HG03175 (cell line): ENCODE measurements at regions not wholly inside any gene's neighbourhood (a gene's known extent, or its start where the extent isn't known, plus 50 kb on each side); places are given as distances from the start of the nearest gene placed in this dataset.
"Not testable (repeated sequence)": the region's sequence is repeated elsewhere in the genome, so short reads cannot be mapped to it uniquely, and the experiment has no call there.

Experiments used
- ATAC-seq: cut with Tn5 transposase; IDR thresholded peaks from one replicate; pipeline ENCODE4 v1.9.1; 2021; ENCODE audit warnings: mild to moderate bottlenecking, moderate library complexity; ENCODE audit not compliant: unreplicated experiment

DNA sequence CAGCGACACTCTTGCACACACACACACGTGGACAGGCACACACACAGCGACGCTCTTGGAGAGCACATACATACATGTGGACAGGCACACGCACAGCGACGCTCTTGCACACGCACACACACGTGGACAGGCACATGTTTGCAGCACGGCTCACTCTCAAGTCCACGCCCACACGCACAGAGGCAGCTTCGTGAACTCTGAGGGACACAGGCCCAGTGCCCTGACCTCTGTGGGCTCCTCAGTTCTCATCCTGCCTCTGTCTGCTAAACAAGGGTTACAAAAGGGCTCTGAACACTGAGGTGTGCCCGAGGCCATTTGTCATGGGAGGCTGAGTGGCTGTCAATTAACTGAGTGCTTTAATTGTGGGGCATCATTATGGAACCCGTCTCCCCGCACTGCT is 558.8 kb upstream of the ADAMTS16 start:
- ATAC-seq, result no peak

DNA sequence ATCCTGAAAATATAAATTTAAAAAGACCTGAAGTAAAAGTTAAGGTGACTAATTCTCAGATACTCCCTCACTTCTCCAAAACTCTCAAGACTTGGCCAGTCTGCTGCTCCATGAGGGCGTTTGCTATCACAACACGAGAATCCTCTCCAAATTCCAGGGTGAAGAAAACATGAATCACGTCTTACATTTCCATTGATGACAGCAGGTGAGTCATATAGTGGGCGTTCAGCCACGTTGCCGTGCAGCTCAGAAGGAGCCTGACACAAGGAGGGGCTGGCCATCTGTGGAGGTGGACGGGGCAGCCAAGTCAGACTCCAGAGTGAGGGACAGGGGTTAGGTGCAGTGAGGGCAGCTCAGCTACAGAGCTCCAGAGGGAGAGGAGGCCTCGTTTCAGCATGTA is 555.1 kb upstream of the ADAMTS16 start:
- no peak for ATAC-seq

DNA sequence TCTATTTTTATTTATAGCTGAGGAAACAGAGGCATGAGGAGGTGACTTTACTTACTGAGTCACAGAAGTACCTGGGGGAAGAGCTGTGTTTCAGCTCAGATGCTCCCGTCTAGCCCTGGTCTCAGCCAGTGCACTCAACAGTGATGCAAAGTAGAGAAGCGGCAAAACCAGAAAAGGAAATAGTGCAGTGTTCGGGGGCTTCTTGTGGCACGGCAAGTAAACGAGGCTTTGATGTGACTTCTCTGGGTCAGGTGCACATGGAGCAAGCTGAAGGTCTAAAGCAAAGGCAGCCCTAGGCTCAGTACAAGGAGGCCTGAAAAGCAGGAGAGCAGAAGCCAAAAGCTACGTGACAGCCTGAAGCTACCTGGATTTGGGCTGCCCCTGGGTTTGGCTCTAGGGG is 526.7 kb upstream of the ADAMTS16 start:
- no peak for ATAC-seq

DNA sequence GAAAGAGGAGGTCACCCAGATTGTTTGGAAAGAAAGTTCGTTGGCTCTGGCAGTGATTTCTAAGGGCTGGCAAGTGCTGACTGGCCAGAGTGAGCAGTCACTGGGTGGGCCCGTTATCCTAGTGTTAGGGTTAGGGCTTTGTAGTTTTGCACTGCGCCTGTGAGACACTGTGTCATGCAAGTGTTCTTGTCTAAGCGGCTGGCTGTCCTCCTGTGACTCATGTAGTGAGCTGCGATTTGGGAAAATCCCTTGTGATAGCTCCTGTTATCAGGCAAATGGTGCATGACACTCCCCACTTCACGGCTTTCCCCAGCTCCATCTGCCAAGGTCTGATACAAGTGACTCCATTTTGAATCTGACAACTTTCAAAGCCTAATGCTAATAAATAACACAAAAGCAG is 526.0 kb upstream of the ADAMTS16 start:
- no peak for ATAC-seq

DNA sequence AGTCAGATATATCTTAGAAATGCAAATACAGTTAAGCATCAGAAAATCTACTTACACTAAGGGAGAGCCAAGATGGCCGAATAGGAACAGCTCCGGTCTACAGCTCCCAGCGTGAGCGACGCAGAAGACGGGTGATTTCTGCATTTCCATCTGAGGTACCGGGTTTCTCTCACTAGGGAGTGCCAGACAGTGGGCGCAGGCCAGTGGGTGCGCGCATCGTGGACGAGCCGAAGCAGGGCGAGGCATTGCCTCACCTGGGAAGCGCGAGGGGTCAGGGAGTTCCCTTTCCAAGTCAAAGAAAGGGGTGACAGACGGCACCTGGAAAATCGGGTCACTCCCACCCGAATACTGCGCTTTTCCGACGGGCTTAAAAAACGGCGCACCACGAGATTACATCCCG is 524.8 kb upstream of the ADAMTS16 start:
- ATAC-seq, result not testable (repeated sequence)

DNA sequence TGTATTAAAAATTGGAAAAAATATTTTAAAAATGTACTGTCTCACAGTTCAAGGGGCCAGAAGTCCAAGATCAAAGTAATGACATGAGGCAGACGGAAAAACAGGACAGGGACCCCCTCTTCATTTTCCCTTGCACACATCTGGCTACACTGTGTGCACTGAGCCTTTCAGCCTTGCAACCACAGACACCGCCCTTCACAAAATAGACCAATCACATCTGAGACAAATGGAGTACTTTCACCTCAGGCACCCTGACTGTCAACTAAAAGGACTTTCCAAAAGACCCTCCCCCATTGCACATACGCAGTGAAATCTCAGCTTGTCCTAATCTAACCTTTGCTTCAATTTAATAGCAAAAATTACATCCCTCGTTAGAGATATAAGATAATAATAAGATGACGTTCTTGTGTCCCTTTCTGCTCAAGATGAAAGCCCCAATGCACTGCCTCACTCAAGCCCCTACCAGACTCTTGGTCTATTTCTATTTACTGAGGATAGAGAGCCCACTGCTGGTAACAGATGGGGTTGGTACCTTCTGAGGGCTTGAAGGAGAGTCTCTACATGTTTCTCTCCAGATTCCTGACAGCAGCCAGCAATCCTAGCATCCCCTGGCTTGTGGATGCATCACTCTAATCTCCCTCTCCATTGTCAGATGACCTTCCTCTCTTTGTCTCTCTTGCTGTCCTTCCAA is 514.8 kb upstream of the ADAMTS16 start:
- ATAC-seq, result no peak

DNA sequence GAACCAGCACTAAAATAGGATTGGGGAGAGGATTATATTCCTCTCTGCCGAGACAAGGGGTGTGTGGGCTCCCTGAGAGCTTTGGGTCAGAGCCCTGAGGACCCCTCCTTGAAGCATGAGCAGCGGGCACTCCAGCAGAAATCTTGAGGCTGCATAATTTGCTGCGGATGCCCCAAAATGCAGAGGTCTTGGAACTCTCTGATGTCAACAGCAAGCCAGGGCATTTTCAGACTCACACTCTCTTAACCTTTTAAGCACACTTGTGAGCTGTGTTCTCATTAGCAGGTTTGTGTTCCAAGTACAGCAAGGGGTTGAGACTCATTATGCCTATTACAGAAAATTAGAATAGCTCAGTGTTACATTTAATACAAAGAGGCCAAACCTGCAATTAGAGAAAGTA is 513.0 kb upstream of the ADAMTS16 start:
- no peak for ATAC-seq

DNA sequence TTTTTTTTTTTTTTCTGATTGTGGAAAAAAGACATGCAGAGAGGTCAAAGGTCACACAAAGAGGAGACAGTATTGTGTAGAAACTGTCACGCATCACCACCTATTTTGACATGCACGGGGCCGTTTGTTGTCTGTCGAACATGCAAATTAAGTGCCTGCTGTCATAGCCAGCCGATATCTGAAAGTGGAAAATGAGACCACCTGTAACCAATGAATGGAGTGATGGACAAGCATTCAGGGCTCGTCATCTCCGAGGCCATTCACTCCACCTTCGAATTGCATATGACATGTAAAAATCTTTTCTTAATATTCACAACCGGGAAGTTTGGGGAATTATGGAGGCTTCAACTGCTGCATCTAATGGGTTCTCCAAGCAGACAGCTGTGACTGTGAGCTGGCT is 512.2 kb upstream of the ADAMTS16 start:
- ATAC-seq, result no peak

DNA sequence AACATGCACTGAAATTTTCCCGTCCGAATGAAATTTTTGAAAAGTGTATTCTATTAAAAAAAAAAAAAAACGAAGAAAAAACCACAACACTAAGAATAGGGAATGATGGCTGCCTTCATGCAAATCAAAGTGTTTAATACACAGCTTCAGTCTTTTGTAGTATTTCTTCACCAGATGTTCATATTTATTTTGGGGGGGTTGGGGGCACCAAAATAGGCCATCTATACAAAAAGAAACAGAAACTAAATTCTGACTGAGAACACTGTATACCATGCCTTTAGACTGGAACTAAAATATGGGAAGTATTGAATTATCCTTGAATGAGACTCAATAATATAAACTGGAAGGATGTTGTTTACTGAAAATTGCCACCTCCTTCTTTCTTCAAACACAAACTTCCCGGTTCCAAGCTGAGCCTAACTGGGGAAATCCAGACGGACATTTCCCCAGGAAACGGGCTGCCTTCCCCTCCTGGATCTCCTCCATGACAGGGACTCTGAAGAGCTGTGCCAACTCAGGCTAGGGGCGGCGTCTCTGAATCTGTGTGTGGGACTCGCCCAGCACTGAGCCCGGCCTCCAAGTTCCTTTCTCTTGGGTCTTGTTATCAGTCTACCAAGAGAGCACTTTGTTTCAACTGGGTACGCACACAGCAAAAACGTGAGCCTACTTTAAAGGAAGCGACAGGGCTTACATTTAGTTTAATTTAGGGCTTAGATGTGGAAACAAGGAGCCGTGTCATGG is 511.3 kb upstream of the ADAMTS16 start:
- ATAC-seq, result no peak

DNA sequence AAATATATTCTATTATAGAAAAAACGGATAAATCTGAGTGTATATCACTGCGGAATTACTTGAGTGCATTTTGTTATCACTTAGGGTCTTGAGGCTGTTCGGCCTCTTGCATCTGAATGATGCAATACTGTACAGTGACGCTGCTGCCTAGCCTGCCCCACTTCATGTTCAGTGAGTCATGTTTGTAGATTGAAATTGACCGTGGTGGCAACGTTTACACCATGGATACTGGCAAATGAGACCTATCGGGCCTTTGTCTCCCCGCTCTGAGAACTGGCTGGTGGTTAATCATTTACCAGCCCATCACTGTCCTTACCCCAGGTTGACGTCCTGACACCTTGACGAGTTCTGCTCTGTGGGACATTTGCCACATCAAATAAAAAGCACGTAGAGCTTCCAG is 510.1 kb upstream of the ADAMTS16 start:
- no peak for ATAC-seq

DNA sequence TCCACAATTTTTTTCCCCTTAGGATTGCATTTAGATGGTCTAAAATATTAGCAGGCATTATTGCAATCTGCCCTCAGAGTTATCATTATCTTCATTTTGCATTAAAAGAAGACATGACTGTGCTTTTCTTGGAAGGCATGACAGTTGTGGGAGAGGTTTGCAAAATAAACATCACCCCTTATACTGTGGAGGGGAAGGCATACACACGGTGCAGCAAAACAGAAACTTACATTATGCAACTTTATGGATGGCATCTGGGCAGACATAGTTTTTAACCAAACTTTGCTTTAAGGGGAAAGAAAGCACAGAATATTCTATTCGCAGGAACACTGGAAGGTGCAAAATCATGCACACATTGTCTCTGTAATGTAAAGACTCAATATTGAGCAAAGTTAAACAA is 505.8 kb upstream of the ADAMTS16 start:
- ATAC-seq, result no peak

DNA sequence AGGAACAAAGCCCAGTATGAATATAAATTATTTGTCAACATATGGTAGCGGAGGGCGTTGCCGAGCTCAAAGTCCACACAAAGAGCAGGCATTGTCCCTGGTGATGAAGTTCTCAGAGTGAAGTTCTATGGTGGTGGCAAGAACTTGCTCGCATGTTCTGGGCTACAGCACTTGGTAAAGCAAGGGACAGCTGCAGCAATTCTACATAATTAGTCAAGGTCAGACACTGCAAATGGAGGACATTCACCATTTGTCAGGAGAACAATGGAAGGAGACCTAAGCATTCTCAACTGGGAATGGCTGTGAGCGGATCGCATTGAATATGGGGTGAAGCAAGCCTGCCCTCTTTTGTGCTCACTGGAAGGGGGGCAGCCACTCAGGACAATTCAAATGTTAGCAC is 503.8 kb upstream of the ADAMTS16 start:
- no peak for ATAC-seq

DNA sequence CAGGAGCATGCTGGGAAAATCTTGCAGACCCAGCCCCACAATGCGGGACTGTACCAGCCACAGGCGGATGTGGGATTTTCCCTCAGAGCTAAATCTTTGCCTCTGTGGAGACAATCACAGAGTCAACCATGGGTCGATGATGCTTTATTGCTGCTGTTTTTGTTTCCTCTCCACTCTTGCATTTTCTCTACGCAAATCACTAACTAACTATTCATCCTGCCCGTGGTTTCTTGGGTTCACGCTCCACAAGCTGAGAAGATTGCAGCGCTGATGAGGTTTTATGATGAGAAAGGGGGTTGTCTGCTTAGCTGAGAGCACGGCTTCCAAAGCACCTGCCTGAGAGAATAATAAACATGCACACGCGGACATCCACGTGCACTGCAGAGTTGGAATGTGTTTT is 500.2 kb upstream of the ADAMTS16 start:
- no peak for ATAC-seq

DNA sequence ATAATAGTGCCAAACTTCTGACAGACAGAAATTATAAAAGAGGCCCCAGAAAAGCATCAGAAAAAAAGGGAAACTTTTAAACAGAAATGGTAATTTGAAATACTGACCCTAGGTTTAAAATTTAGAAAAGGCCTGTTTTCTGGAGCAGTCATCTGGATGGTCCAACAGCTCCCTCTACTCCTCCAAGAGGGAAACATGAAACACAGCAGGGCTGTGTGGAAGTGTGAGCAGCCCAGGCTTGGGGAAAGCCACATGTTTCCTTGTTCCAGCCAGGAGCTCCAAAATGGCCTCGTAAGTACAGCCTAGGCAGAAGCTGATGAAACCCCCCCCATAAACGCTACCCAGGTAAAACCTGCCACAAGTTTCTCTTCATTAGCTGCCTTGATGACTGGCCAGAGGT is 499.3 kb upstream of the ADAMTS16 start:
- no peak for ATAC-seq

DNA sequence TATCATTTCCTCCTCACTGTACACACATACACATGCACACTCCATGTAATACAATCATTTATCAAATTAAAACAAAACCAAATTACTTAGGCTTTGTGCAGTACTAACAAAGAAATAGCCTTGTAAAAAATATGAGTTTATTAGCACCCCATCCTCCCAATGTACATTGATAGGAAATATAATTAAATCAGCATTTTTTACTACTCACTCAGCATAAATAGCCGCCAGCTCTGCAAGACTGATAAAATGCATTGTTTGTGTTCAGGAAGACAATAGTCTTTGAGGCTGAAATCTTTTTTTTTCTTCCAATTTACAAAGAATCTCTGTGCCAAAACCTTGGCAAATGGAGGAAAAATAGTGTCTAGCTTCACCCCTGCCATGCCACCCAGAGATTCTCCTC is 497.6 kb upstream of the ADAMTS16 start:
- no peak for ATAC-seq

DNA sequence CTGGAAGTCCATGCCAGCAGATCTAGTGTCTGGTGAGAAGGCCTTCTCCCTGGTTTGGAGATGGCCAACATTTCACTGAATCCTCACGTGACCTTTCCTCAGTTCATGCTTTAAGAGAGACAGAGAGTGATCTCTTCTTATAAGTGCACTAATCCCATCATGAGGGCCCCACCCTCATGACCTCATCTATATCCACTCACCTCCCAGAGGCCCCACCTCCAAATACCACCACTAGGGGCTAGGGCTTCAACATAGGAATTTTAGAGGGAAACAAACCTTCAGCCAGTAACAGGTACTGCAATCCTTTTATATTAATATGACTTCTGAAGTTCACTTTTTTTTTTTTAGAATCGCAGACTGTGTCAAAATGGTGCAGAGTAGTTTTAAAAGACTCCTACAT is 496.9 kb upstream of the ADAMTS16 start:
- no peak for ATAC-seq

DNA sequence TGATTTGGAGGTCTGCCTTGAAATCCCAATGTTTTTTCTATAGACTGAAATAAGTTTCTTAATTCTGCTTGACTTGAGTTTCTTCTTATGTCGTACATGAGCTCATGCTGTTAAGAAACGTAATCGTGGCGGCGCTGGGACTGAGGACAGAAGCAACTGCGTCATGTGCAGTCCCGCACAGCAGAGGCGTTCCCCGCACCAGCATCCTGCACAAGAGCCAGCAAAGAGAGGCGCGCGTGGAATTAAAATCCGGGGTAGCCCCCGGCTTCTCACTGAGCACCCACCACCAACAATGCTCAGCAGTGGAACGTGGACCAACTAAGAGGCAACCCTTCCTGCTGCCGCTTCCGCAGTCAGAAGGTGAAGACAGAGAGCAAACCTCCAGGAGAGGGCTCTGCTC is 496.2 kb upstream of the ADAMTS16 start:
- no peak for ATAC-seq

DNA sequence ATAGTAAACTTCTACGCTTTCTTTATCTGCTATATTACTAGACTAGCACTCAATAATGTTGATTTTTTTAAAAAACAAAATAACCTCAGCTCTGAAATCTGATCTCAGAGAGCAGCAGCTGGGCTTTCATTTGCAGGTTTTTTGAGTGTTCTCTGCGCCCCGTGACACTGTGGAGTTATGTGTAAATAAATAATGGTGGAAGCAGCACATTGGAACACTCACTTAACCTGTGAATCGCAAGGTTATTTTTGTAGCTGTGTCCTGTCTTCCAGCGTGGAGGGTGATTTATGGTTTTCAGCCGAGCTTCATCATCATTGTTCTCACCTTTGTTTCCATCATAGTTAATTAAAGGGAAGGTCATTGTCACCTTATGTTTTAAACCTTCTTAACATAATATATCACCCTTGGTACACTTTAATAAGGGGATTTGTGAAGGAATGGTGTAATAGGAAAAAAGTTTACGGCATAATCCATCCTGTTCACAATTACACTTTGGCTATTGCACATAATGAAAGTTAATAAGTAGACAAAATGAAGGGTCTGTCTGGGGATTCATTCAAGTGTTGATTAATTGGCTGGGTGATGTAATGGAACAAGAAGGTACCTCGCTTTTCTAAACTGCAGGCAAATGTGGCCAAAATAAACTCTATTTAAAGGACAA is 493.3 kb upstream of the ADAMTS16 start:
- ATAC-seq, result no peak

DNA sequence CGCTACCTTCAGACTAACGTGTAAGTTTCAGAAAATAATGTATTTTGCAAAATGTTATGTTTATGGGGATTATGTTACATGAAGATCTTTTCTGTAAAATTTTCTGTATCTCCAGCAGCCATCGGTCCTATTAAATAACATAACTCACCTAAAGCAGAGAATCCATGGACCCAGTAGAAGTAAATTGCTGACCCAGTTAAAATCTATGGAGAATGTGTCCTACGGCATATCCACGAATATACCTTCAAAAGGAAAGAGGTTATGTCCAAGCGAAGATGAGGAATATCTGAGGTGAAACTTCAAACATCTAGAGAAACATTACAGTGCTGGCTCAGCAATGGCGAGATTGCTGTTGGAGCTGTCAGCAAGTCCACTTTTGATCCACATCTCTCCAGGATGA is 492.2 kb upstream of the ADAMTS16 start:
- ATAC-seq, result no peak

DNA sequence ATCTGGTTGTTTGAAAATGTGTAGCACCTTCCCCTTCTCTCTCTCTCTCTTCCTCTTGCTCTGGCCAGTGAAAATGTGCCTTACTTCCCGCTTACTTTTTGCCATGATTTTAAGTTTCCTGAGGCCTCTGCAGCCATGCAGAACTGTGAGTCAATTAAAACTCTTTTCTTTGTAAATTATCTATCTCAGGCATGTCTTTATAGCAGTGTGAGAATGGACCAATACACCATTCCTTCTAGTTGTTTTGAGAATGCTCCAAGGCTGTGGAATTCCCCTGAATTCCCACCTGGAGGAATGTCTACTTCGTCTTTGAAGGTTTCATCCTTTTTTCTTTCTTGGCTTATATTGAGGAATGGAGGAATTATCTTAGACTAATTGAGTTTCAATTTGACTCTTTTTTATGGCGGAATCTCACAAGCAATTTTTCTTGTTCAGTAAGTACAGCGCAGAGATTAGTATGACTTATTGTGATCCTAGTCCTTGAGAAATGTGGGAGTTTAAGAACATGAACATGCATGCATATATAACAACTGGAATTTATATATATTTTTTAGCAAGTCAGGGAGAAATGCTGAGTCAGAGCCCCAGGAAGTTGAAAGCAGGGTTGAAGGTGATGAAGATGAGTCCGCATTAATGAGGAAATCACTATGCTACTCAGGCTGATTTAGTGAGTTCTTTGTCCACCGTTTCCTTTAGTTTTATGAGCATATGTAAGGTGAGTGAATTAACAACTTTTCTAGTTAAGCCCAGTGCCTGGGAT is 488.1 kb upstream of the ADAMTS16 start:
- no peak for ATAC-seq

DNA sequence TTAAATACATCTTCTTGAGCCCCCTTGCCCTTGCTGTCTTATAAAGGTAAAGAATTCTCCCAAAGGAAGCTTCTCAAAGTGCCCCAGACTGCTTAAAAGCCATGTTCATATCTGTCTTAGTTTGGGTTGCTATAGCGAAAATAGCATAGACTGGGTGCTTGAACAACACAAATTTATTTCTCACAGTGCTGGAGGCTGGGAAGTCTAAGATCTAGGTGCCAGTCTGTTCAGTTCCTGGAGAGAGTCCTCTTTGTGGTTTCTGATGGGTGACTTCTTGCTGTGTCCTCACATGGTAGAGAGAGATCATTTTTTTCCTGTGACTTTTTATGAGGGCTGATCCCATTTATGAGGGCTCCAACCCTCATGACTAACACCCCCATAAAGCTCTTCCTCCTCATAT is 486.7 kb upstream of the ADAMTS16 start:
- ATAC-seq, result no peak

DNA sequence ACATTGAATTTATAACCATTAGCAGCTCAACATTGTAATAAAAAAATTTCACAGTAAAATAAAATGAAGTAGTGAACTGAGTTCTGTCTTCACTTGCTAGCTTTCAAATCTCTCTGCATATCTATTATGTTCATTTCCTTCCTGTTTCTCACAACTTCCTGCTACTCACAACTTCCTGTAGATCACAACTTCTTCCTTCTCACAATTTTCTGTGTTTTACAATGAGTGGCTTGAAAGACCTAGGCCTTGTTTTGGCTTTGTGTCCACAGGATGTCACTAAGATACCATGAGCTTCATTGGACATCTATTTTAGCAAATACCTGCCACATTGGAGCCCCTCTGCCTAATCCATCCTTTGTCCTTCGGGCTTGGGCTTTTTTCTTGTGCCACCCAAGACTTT is 480.3 kb upstream of the ADAMTS16 start:
- no peak for ATAC-seq
